HG03442 (cell line): ENCODE measurements at regions not wholly inside any gene's neighbourhood (a gene's known extent, or its start where the extent isn't known, plus 50 kb on each side); places are given as distances from the start of the nearest gene placed in this dataset.

Experiments used
- ATAC-seq: cut with Tn5 transposase; IDR thresholded peaks from one replicate; pipeline ENCODE4 v1.9.1; 2021; ENCODE audit warnings: mild to moderate bottlenecking, moderate library complexity; ENCODE audit not compliant: unreplicated experiment

DNA sequence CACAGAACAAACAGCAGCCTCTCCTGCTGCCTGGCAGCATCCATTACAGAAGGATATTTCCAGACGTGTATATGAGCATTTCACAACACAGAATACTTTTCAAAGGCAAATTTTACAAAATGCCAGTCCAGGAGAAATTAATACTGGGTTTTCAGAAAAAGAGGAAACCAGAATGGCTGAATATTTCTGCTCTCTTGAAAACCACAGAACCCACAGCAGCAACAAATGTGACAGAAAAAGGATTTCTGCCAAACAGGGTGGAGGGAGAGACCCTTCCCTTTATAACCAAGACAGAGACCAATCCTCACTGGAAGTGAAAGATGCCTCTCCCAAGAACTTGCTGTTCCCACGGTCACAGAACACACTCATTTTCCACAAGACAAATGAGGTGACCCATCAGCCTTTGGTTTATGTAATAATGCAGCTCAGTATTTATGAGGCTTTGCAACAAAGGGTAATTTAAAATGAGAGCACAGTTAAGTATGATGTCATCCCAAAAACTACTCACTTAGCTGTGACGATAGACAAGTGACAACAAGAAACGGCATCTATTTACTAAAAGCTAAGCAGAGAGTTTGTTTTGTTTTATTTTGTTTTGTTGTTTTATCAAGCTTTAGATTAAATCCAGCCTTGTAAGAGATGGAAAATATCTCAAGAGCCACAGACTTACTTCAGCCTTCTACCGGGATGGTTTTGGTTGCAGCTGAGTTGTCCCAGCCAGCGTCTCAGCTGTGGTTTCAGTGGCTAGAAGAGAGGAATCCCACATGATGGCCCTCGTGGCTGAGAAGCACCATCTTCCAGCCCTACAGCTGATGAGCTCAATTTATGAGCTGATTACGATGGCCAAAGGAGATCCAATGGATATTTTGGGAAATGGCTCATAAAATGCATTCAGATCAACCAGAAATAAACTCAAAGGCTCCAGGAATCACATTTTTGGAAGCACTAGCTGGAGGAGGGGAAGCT lies 249.3 kb upstream of the AGAP1 start:
- no peak for ATAC-seq

- no peak for ATAC-seq
These were observed 246.8 kb upstream of the AGAP1 start for GRCh38 chr2:235247001-235247400.

GRCh38 chr2:235255693-235256092 lies 238.2 kb upstream of the AGAP1 start:
- ATAC-seq, result no peak

- ATAC-seq, result no peak
These were observed 236.3 kb upstream of the AGAP1 start for GRCh38 chr2:235257590-235257989.

- no peak for ATAC-seq
These were observed 231.1 kb upstream of the AGAP1 start for GRCh38 chr2:235262750-235263149.

DNA sequence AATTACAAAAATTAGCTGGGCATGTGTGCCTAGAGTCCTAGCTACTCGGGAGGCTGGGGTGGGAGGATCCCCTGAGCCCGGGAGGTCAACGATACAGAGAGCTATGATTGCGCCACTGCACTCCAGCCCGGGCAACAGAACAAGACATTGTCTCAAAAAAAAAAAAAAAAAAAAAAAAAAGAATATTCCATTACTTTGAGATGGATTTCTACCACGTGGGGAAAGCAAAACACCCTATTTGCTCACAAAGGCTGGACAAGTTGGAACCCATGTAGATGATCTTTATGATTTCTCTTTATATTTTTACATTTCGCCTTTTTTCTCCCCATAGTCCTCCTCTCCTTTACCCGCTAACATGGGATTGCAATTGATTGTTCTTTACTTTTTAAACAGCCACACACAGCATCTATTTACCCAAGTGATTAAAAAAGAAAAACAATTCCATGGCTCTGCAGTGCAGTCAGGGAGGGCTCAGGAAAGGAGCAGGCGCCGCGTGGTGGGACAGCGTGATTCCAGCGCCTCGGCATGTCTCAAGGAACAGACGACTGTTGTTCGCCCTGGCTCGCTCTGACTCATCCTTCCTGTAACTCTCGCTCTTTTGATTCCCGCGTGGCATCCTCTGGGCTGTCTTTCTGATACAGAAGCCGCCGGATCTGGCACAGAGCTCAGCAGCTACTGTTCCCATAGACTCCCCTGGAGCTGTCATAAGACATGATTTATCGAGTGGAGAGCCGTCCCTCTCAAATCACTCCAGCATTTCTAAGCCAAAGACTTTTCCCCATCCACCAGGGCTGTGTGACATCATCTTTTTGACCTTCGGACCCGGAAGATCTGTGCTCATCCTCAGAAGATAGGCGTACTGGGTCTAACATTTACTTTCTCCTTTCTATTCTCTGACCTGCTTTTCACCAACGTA lies 230.4 kb upstream of the AGAP1 start:
- ATAC-seq, result no peak

GRCh38 chr2:235264121-235264493 lies 229.7 kb upstream of the AGAP1 start:
- ATAC-seq, result no peak

DNA sequence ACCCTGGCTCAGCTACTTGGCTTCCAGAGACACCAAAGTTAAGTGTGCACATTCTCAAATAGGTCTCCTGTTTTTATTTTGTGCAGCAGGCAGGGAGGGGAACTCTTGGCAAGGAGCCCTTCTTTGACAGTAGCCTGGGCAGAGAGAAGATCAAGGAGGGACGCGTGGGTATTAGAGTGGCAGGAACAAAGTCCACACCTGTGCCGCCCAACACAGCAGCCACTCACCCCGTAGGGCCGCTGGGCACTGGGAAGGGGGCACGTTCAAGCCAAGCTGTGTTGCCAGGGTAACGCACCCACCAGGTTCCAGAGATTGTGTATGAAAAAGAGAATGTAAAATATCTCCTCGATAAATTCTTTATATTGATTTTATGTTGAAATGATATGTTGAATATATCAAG lies 229.3 kb upstream of the AGAP1 start:
- no peak for ATAC-seq

- no peak for ATAC-seq
These were observed 228.4 kb upstream of the AGAP1 start for GRCh38 chr2:235265348-235265965.

GRCh38 chr2:235267251-235267650 lies 226.6 kb upstream of the AGAP1 start:
- ATAC-seq, result no peak

DNA sequence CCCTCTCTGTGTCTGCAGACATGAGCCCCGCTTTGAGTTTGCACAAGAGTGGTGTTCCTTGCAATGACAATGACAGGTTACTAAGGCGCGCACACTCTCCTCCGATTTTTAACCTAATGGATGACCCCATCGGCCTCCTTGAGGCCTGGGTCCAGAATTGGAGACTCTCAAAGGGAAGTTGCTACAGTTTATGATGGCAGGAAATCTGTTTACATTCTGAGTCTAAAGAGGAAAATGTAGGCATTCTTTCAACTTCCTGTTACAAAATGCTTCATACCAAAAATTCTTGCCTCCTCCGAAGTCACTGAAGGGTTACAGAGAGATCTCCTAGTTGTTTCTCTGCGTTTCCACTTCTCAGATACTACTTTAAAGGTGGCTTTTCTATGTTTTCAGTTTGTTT lies 225.3 kb upstream of the AGAP1 start:
- ATAC-seq, result no peak

DNA sequence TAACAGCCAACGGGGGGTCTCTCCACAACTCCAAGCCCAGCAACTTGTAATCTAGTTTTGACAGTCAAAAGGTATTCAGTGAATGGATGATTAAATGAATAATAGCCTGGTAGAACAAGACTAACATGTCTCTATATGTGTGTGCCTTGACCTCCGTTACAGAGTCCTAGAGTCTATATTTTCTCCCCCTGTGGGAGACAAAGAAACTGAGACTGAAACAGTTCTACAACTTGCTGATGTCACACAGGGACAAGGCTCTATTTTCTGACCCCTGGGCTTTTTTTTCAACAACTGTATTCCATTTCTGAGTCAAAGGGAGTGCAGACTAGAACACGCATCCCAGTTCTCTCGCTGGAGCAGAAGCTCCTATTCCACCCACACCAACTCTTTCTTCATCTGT lies 223.6 kb upstream of the AGAP1 start:
- ATAC-seq, result peak; percentile 57

DNA sequence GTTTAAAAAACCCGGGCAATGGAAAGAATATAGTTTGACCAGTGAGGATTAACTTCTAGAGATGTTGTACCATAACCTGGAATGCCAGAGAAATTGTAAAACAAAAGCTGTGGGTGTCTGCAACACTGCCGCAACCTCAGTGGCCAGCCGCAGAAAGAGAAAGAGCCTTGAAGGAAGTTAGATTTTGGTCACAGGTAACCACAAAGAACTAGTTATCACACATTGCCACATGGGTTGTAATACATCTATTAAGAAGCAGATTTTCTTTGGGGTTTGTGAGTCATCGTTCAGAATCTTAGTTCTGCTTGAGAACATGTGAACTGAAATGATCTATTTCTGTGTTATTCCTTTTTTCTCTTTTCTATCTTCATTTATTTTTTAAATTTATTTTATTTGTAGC lies 222.9 kb upstream of the AGAP1 start:
- ATAC-seq, result peak; percentile 94

DNA sequence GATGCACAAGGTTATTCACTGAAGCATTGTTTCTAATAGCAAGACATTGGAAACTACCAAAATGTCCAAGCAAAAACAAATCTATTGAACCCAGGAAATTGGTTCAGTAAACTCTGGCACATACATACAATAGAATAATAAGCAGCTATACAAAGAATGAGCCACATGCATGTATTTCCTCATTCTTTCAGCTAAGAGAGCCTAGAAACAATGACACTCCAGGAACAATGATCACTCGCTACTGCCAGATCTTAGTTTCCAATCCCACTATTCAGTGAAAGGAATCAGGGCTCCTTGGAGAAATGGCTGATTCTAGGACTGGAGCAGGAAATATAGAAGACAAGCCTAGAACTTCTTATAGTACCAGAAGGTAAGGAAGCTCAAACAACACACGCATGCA lies 221.9 kb upstream of the AGAP1 start:
- ATAC-seq, result no peak

DNA sequence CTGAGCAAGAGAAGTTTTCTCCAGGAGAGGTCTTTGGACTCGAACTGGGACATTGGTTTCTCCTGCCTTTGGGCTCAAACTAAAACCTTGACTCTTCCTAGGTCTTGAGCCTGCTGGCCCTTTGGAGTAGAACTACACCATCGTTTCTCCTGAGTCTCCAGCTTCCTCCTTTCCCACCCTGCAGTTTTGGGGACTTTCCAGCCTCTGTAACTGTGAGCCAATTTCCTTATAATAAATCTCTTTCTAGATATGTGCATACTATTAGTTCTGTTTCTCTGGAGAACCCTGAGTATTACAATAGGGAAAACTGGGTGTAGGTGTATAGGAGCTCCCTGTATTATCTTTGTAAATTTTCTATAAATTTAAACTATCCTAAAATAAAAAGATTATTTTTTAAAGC lies 219.8 kb upstream of the AGAP1 start:
- ATAC-seq, result no peak

- ATAC-seq, result no peak
These were observed 216.4 kb upstream of the AGAP1 start for GRCh38 chr2:235277485-235277884.

DNA sequence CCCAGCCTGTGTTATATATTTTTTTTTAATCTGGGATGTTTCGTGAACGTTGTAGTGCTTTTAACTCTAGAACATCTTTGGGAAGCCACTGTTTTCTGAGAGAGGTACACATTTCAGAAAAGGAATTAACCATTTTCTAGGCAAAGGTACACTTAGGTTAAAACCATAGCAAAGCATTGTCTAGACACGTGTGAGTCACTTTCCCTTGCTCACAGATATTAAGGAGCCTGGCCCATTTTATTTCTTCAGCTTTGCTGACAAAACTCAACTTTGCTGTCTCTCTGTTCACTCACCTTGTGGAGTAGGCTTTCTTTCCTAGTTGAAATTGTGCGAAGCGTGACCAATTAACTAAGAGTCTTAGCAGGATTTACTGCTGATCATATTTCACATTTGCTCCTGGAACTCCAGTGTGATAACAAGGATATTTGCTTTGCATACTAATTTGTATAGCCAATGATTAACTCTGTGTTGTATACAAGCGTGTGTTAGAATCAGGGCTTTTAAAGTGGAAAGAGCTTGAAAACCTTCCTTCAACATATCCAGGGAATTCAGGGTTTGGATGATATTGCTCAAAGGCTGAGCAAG lies 215.0 kb upstream of the AGAP1 start:
- ATAC-seq, result no peak

DNA sequence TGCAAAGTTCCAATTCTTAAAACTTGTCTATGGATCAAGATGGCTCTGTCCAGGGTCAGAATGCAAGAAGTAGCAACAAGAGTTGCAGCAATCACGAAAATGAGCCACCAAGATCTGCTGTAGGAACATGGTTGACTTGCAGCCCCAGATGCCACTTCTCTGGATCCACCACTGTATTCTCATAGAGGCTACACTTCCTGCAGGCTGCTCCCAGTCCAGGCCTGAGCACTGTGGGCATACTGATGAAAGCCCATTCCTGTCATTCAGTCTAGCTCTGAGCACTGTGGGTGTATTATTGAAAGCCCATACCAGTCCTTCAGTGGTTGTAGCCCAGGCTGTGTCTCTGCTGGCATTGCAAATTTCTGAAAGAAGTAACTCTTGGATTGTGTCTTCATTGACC lies 213.9 kb upstream of the AGAP1 start:
- no peak for ATAC-seq

- no peak for ATAC-seq
These were observed 210.6 kb upstream of the AGAP1 start for GRCh38 chr2:235283246-235283645.

GRCh38 chr2:235286622-235287374 lies 207.0 kb upstream of the AGAP1 start:
- ATAC-seq, result no peak
